GM12875 (cell line): ENCODE measurements at regions not wholly inside any gene's neighbourhood (a gene's known extent, or its start where the extent isn't known, plus 50 kb on each side); places are given as distances from the start of the nearest gene placed in this dataset.

Experiments
- H3K4me3 ChIP-seq: one replicate; pipeline ENCODE4 v1.5.1; 2011; ENCODE audit warnings: low read depth, low read length, control low read depth
- CTCF ChIP-seq: IDR thresholded peaks from 2 replicates; pipeline ENCODE4 v1.5.1; 2011; ENCODE audit warnings: low read depth, mild to moderate bottlenecking, control low read depth, inconsistent platforms, low read length, moderate library complexity, borderline replicate concordance; ENCODE audit not compliant: insufficient read depth

GRCh38 chr6:109229536-109229935 lies 134.2 kb downstream of the CEP57L1 start:
- H3K4me3 ChIP-seq, result no peak overlapping the region
- no peak for TF ChIP-seq CTCF

GRCh38 chr6:109227646-109228045 lies 132.3 kb downstream of the CEP57L1 start:
- H3K4me3 ChIP-seq, result no peak overlapping the region
- no peak for TF ChIP-seq CTCF

- TF ChIP-seq CTCF, result no peak
- no peak overlapping the region for H3K4me3 ChIP-seq
Measured at GRCh38 chr6:109226353-109226752, 131.0 kb downstream of the CEP57L1 start.

GRCh38 chr6:109225946-109226345 lies 130.6 kb downstream of the CEP57L1 start:
- no peak for TF ChIP-seq CTCF
- H3K4me3 ChIP-seq, result no peak overlapping the region

GRCh38 chr6:109224994-109225393 lies 129.7 kb downstream of the CEP57L1 start:
- no peak overlapping the region for H3K4me3 ChIP-seq

GRCh38 chr6:109224107-109224875 lies 129.0 kb downstream of the CEP57L1 start:
- no peak overlapping the region for H3K4me3 ChIP-seq
- TF ChIP-seq CTCF, result no peak

More at GRCh38 chr6:109224994-109225393, 129.7 kb downstream of the CEP57L1 start:
- TF ChIP-seq CTCF, result no peak

- H3K4me3 ChIP-seq, result no peak overlapping the region
- TF ChIP-seq CTCF, result no peak
Measured at GRCh38 chr6:109222848-109223247, 127.5 kb downstream of the CEP57L1 start.
